Nephron progenitor cell (in vitro differentiated cells): ENCODE measurements at regions not wholly inside any gene's neighbourhood (a gene's known extent, or its start where the extent isn't known, plus 50 kb on each side); places are given as distances from the start of the nearest gene placed in this dataset.

Experiments used
- DNase-seq: peaks from one replicate; pipeline ENCODE4 v3.0.0; 2021
- H3K27ac Mint-ChIP-seq: 2 replicates; pipeline ENCODE4 v1.8.0; 2021; ENCODE audit warnings: mild to moderate bottlenecking, moderate library complexity, mixed read lengths
- H3K27me3 Mint-ChIP-seq: 2 replicates; pipeline ENCODE4 v1.8.0; 2021; ENCODE audit warnings: mild to moderate bottlenecking, low read depth, mixed read lengths; ENCODE audit not compliant: poor library complexity
- H3K36me3 Mint-ChIP-seq: 2 replicates; pipeline ENCODE4 v1.8.0; 2021; ENCODE audit warnings: low read depth, mixed read lengths
- H3K4me1 Mint-ChIP-seq: 2 replicates; pipeline ENCODE4 v1.8.0; 2021; ENCODE audit warnings: mixed read lengths
- H3K4me3 Mint-ChIP-seq: 2 replicates; pipeline ENCODE4 v1.8.0; 2021; ENCODE audit warnings: mild to moderate bottlenecking, moderate library complexity, mixed read lengths
- H3K9me3 Mint-ChIP-seq: 2 replicates; pipeline ENCODE4 v1.8.0; 2021; ENCODE audit warnings: mild to moderate bottlenecking, moderate library complexity, mixed read lengths
- TF ChIP-seq, protein P1 (sequence below): fragments of 200-600 bp; sonication (generic); IDR thresholded peaks from 2 replicates; pipeline ENCODE4 v1.5.0; 2021; ENCODE audit warnings: antibody characterized with exemption

- H3K36me3 Mint-ChIP-seq: no peaks in the 10 kb centered on the region
- H3K9me3 Mint-ChIP-seq: no peaks in the 10 kb centered on the region
- H3K4me1 Mint-ChIP-seq: peaks cover 5% of the 10 kb centered on the region
- no peak overlapping the region for H3K4me3 Mint-ChIP-seq
- no peak overlapping the region for H3K27ac Mint-ChIP-seq
- TF ChIP-seq, protein P1, sequence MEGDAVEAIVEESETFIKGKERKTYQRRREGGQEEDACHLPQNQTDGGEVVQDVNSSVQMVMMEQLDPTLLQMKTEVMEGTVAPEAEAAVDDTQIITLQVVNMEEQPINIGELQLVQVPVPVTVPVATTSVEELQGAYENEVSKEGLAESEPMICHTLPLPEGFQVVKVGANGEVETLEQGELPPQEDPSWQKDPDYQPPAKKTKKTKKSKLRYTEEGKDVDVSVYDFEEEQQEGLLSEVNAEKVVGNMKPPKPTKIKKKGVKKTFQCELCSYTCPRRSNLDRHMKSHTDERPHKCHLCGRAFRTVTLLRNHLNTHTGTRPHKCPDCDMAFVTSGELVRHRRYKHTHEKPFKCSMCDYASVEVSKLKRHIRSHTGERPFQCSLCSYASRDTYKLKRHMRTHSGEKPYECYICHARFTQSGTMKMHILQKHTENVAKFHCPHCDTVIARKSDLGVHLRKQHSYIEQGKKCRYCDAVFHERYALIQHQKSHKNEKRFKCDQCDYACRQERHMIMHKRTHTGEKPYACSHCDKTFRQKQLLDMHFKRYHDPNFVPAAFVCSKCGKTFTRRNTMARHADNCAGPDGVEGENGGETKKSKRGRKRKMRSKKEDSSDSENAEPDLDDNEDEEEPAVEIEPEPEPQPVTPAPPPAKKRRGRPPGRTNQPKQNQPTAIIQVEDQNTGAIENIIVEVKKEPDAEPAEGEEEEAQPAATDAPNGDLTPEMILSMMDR: no peak
- no peaks in the 10 kb centered on the region for H3K27me3 Mint-ChIP-seq
- no peak for DNase-seq
Observed at GRCh38 chr14:82546401-82546800, 1012.7 kb upstream of the SEL1L start.

DNA sequence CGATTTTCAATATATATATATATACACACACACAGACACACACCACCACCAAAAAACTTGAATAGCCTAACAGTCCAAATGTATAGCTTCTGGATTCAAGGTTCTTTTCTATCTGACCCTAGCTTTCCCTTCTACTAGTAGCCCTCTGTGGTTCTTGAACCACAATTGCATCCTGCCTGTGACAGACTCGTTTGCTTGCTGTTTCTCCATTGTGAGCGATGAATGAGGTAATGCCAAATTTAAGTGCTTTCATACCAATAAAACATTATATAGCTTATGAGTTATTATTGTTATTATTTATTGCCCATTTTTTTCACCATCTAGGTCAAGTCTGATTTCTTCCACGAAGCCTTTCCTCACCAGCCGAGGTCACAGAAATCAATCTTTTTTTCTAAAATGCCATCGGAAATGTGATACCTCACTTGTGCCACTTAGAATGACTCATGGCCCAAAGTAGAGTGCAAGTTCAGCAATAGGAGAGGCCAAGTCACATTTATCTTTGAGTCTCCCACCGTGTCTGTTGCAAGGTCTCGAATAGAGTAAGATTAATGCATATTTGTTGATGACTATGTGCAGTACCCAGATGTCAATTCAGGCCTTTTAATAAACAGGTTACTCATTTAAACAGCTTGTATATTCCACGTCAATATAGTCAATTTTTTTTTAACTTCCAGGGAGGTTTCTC is 1015.8 kb upstream of the SEL1L start:
- Mint-ChIP-seq H3K4me1 (peaks cover 5% of the 10 kb centered on the region), H3K9me3 (no peaks in the 10 kb centered on the region), H3K4me3 (no peak overlapping the region), H3K36me3 (no peaks in the 10 kb centered on the region), H3K27me3 (peaks cover 4% of the 10 kb centered on the region), H3K27ac (no peak overlapping the region)
- TF ChIP-seq, protein P1: no peak
- no peak for DNase-seq

GRCh38 chr14:82562881-82563280 is 1029.2 kb upstream of the SEL1L start:
- H3K27ac Mint-ChIP-seq: no peak overlapping the region

GRCh38 chr14:82565825-82566224 is 1032.2 kb upstream of the SEL1L start:
- Mint-ChIP-seq H3K4me3 (no peak overlapping the region), H3K27ac (peak overlapping the region; percentile 0), H3K9me3 (no peaks in the 10 kb centered on the region), H3K4me1 (no peaks in the 10 kb centered on the region), H3K36me3 (no peaks in the 10 kb centered on the region), H3K27me3 (no peaks in the 10 kb centered on the region)
- TF ChIP-seq, protein P1: no peak
- no peak for DNase-seq

More at GRCh38 chr14:82562881-82563280, 1029.2 kb upstream of the SEL1L start:
- Mint-ChIP-seq H3K4me3 (no peak overlapping the region), H3K4me1 (no peaks in the 10 kb centered on the region), H3K27me3 (no peaks in the 10 kb centered on the region), H3K36me3 (no peaks in the 10 kb centered on the region), H3K9me3 (no peaks in the 10 kb centered on the region)
- DNase-seq: no peak
- TF ChIP-seq, protein P1: no peak

DNA sequence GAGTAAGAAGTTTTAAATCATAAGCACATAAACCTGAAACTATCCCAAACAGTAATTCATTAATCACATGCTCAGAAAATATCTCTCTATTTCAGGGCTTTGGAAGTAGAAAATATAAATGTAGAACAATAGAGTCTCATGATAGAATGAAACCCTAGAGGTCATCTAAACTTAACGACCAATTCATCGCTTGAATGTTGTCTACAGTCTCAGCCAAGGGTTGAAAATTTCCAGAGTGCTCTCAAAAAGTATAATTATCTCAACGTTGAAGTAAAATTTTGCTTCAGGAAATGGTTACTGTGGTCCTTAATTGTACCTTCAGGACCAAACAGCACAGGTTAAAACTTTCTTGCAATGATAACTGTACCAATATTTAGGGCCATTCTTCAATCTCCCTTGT is 1053.6 kb upstream of the SEL1L start:
- Mint-ChIP-seq H3K9me3 (no peaks in the 10 kb centered on the region), H3K4me3 (no peak overlapping the region), H3K27ac (no peak overlapping the region), H3K27me3 (no peaks in the 10 kb centered on the region), H3K4me1 (no peaks in the 10 kb centered on the region), H3K36me3 (no peaks in the 10 kb centered on the region)
- TF ChIP-seq, protein P1: no peak
- no peak for DNase-seq

- H3K9me3 Mint-ChIP-seq: no peaks in the 10 kb centered on the region
Observed at GRCh38 chr14:82595466-82595865, 1061.8 kb upstream of the SEL1L start.

More at GRCh38 chr14:82595466-82595865, 1061.8 kb upstream of the SEL1L start:
- TF ChIP-seq, protein P1: no peak
- Mint-ChIP-seq H3K27ac (no peak overlapping the region), H3K36me3 (no peaks in the 10 kb centered on the region), H3K4me1 (no peaks in the 10 kb centered on the region), H3K27me3 (no peaks in the 10 kb centered on the region), H3K4me3 (no peak overlapping the region)
- DNase-seq: no peak
